Memory B cell (primary cell): ENCODE measurements at regions not wholly inside any gene's neighbourhood (a gene's known extent, or its start where the extent isn't known, plus 50 kb on each side); places are given as distances from the start of the nearest gene placed in this dataset.

Source experiments
- ATAC-seq: fragments of 150-1000 bp; cut with Tn5 transposase; 2 replicates; pipeline ENCODE4 v1.10.0; 2021; ENCODE audit warnings: low read depth, mild to moderate bottlenecking, moderate library complexity
- DNase-seq, 2 donors: peaks; one replicate each; pipeline ENCODE4 v3.0.0; 2022; ENCODE audit warnings: low spot score in 2 of 2
- H3K27ac Mint-ChIP-seq: one replicate; pipeline ENCODE4 v1.8.0; 2022; ENCODE audit warnings: mild to moderate bottlenecking, moderate library complexity, mixed read lengths
- H3K27me3 Mint-ChIP-seq: one replicate; pipeline ENCODE4 v1.8.0; 2022; ENCODE audit warnings: mixed read lengths
- H3K36me3 Mint-ChIP-seq: one replicate; pipeline ENCODE4 v1.8.0; 2022; ENCODE audit warnings: mild to moderate bottlenecking, mixed read lengths
- H3K4me1 Mint-ChIP-seq: one replicate; pipeline ENCODE4 v1.8.0; 2022; ENCODE audit warnings: mixed read lengths
- H3K4me3 Mint-ChIP-seq: one replicate; pipeline ENCODE4 v1.8.0; 2022; ENCODE audit warnings: mild to moderate bottlenecking, moderate library complexity, mixed read lengths
- H3K9me3 Mint-ChIP-seq: one replicate; pipeline ENCODE4 v1.8.0; 2022; ENCODE audit warnings: mixed read lengths

DNA sequence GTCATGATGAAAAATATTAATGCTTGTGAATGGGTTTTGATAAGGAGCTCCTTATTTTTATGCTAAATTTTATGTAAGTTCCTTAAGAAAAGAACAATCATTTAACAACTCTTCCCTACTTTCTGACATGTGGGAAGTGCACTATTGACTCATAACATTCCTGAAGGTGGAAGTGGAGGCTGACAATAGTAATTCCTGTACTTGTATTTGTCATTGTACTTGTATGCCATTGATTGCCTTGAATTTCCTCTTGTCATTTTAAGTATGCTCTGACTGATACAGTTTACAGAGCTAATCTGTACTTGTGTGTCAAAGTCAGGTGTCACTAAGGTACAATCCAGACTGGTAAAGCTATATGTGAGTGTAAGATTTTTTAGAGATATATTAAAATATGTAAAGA lies 440.0 kb downstream of the SLC16A7 start:
- Mint-ChIP-seq H3K9me3 (peaks cover 5% of the 10 kb centered on the region), H3K4me3 (no peak overlapping the region), H3K4me1 (no peaks in the 10 kb centered on the region), H3K27me3 (no peaks in the 10 kb centered on the region), H3K27ac (no peak overlapping the region), H3K36me3 (no peaks in the 10 kb centered on the region)
- ATAC-seq, result no peak
- DNase-seq, result no peak

DNA sequence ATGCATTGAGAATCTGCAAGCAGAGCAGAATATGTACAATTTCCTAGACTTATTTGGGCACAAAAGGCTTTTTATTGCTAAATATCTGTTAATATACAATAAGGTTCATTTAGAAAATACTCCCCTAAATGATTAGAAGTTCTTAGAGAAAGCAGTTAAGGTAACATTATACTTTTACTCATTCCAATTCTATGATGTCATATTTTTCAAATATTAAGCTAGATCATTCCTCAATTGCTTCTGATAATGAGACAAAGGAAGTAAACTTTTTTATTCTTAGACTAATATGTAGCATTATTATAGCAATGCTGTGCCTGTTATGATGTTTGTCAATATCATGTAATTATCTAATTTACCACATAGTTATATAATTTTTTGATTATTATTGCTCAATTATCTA lies 447.0 kb downstream of the SLC16A7 start:
- peaks cover 6% of the 10 kb centered on the region for H3K9me3 Mint-ChIP-seq
- no peaks in the 10 kb centered on the region for H3K4me1 Mint-ChIP-seq
- no peak overlapping the region for H3K4me3 Mint-ChIP-seq
- no peaks in the 10 kb centered on the region for H3K27me3 Mint-ChIP-seq
- H3K27ac Mint-ChIP-seq, result no peak overlapping the region
- ATAC-seq (no peak), DNase-seq (no peak)
- H3K36me3 Mint-ChIP-seq, result no peaks in the 10 kb centered on the region

DNA sequence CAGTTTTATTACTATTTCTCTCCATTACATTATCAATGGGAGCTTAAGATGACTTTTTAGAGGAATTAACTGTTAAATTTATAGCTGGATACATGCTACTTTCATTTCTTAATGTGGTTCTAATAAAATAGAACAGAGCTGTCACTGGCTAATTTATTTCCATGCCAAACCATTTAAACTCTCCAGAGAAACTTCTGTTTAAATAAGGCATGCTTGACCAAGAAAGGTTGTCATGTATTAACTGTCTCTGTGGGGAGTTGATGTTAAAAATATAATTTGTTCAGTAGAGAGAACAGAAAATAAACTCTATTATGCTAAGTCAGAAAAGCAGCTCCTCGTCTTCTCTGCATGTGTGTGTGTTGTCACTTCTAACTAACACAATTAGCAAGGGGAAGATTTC lies 447.4 kb downstream of the SLC16A7 start:
- H3K9me3 Mint-ChIP-seq, result peaks cover 6% of the 10 kb centered on the region
- H3K36me3 Mint-ChIP-seq, result no peaks in the 10 kb centered on the region
- no peaks in the 10 kb centered on the region for H3K27me3 Mint-ChIP-seq
- no peaks in the 10 kb centered on the region for H3K4me1 Mint-ChIP-seq
- no peak for DNase-seq
- no peak for ATAC-seq
- H3K27ac Mint-ChIP-seq, result no peak overlapping the region
- H3K4me3 Mint-ChIP-seq, result no peak overlapping the region

DNA sequence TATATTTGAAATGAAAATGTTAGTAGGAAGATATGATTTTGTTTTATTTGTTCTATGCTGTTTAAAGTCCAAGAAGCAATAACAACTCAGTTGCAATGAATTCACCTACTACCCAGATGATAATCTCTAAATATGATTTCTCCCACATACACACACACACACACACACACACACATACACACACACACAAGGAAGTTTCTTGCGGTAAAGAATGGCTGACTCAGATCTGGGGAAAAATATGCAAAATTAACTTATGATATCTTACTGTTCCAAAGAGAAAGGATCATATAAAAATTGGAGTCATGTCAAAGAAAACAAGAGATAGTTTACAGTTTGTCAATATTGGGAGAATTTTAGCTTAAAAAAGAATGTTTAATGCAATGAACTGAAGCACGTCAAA lies 456.7 kb downstream of the SLC16A7 start:
- Mint-ChIP-seq H3K4me1 (no peaks in the 10 kb centered on the region), H3K27ac (no peak overlapping the region), H3K4me3 (no peak overlapping the region), H3K36me3 (no peaks in the 10 kb centered on the region), H3K27me3 (no peaks in the 10 kb centered on the region), H3K9me3 (peaks cover 3% of the 10 kb centered on the region)
- DNase-seq, result no peak
- no peak for ATAC-seq

DNA sequence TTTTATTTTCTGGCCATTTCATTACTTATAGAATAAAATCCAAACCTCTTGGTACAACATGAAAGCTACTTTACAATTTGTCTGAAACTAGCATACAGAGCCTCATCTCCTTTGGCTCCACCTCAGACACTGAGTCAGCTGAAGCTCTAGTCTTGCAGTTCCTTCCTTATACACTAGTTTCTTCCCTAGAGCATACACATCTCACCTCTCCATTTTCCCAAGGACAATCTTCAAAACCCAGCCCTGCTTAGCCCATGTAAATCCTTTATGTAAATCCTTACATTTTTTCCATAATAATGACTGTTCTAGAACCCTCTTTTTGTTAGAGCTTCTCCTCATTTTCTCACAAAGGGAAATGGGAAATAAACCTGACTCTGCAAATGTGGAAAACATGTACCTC lies 463.4 kb downstream of the SLC16A7 start:
- no peak for DNase-seq
- no peak overlapping the region for H3K27ac Mint-ChIP-seq
- no peak for ATAC-seq
- H3K9me3 Mint-ChIP-seq, result peaks cover 3% of the 10 kb centered on the region
- no peak overlapping the region for H3K4me3 Mint-ChIP-seq
- H3K27me3 Mint-ChIP-seq, result no peaks in the 10 kb centered on the region
- H3K4me1 Mint-ChIP-seq, result no peaks in the 10 kb centered on the region
- no peaks in the 10 kb centered on the region for H3K36me3 Mint-ChIP-seq

DNA sequence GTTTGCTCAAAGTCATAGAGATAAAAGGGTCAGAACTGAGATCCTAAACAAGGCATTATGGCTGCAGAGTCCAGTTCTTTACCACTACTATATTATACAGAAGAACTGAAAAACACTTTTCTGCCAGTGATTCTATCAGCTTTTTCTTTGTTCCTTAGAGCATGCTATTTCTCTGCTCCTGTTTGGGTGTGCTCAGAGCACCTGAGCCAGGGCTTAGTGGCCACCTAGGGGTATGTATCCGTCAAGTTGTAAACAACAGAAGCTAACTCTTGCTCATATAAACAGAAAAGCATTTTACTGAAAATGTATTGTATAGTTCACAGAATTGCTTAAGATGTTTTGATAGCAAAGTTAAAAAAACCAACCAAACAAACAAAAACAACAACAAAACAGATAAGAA lies 470.8 kb downstream of the SLC16A7 start:
- Mint-ChIP-seq H3K36me3 (no peaks in the 10 kb centered on the region), H3K27me3 (no peaks in the 10 kb centered on the region), H3K9me3 (peaks cover 2% of the 10 kb centered on the region), H3K27ac (no peak overlapping the region), H3K4me3 (no peak overlapping the region), H3K4me1 (no peaks in the 10 kb centered on the region)
- ATAC-seq, result no peak
- no peak for DNase-seq

DNA sequence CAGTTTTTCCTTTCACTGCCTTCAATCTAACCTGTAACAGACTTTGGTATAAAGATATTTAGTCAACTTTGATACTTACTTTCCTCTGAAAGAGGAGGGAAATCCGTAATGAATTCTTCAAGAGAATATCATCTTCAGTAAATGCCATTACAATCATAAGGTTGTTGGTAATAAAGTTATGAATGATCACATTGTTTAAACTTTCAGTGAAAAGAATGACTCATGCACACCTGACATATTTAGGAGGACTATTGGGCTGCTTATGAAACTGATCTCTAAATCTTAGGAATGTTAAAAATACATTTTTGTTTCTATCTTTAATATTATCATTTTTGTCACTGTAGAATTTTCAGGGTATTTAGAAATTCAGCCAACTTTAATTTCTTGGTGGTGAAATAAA lies 474.7 kb downstream of the SLC16A7 start:
- DNase-seq (no peak), ATAC-seq (no peak)
- H3K4me1 Mint-ChIP-seq, result no peaks in the 10 kb centered on the region
- H3K27me3 Mint-ChIP-seq, result no peaks in the 10 kb centered on the region
- H3K36me3 Mint-ChIP-seq, result no peaks in the 10 kb centered on the region
- peaks cover 4% of the 10 kb centered on the region for H3K9me3 Mint-ChIP-seq
- no peak overlapping the region for H3K4me3 Mint-ChIP-seq
- no peak overlapping the region for H3K27ac Mint-ChIP-seq

DNA sequence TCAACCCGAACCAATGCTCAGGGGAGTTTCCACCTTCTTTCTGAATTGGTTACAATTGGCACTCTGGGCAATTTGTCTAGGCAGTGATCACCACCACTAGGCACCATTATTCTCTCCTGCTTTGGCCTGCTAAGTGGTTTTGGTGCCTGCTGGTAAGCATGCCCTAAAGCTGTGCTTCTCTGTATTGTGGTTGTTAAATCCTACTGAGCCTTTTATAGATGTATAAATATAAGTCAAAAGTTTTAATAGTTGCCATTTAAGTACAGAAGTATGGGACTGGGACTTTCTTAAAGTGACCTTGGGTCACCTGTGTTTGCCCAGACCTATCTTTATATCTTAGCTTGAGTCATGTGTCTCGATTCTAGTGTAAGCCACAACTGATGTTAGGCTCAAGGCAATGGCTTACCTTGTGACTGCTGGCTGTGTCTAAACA lies 475.9 kb downstream of the SLC16A7 start:
- Mint-ChIP-seq H3K36me3 (no peaks in the 10 kb centered on the region), H3K4me1 (no peaks in the 10 kb centered on the region), H3K4me3 (no peak overlapping the region), H3K9me3 (peaks cover 2% of the 10 kb centered on the region), H3K27me3 (no peaks in the 10 kb centered on the region), H3K27ac (no peak overlapping the region)
- DNase-seq, result no peak
- ATAC-seq, result no peak

DNA sequence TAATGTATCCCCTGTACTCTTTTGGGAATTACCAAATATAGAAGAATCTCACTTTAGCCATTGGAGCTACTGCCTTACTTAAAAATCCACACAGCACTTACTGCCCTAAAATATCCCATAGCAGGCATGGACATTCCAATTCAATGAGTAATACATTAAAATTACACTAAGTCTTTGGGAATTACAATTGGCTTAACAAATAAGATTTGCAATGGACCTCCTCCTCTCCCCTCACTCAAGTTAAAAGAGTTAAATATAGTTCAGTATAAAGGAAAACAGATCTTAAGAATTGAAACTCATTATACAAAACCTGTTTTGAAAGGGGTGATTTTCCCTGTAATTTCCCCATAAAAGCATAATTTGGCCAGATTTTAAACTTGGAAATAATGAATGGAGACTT lies 477.1 kb downstream of the SLC16A7 start:
- no peak overlapping the region for H3K27ac Mint-ChIP-seq
- no peaks in the 10 kb centered on the region for H3K27me3 Mint-ChIP-seq

DNA sequence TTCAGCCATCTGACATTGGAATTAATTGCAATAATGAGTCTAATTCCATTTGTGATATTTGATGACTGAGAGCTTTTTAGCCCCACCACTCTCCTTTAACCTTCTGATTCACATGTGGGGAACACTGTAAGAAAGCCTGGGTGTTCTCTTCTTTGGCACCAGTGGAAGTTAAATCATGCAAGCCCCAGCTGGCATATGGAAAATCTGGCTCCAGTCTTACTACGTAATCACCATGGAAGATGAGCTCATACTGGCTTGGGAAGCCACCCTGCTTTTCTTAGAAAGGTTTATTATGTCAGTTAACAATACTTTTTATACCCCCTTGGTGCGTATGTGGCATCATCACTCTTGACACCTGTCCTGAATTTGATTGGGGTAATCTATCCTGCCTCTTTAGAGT lies 479.3 kb downstream of the SLC16A7 start:
- H3K27ac Mint-ChIP-seq, result no peak overlapping the region
- no peaks in the 10 kb centered on the region for H3K36me3 Mint-ChIP-seq
- H3K4me1 Mint-ChIP-seq, result no peaks in the 10 kb centered on the region
- no peaks in the 10 kb centered on the region for H3K27me3 Mint-ChIP-seq
- H3K9me3 Mint-ChIP-seq, result peaks cover 4% of the 10 kb centered on the region
- DNase-seq (no peak), ATAC-seq (no peak)
- H3K4me3 Mint-ChIP-seq, result no peak overlapping the region

More for the DNA sequence above, 477.1 kb downstream of the SLC16A7 start:
- no peak for ATAC-seq
- Mint-ChIP-seq H3K36me3 (no peaks in the 10 kb centered on the region), H3K4me1 (no peaks in the 10 kb centered on the region), H3K4me3 (no peak overlapping the region), H3K9me3 (peaks cover 3% of the 10 kb centered on the region)
- DNase-seq, result no peak

DNA sequence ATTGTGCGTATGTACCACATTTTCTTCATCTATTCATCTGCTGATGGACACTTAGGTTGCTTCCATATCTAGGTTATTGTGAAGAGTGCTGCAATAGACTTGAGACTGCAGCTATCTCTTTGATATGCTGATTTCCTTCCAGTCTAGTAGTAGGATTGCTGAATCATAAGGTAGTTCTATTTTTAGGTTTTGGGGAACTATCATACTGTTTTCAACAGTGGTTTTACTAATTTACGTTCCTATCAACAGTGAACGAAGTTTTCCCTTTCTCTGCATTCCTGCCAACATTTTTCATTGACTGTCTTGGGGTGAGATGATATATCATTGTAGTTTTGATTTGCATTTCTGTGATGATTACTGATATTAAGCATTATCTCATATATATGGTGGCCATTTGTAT lies 482.2 kb downstream of the SLC16A7 start:
- Mint-ChIP-seq H3K9me3 (peaks cover 10% of the 10 kb centered on the region), H3K27ac (no peak overlapping the region), H3K27me3 (no peaks in the 10 kb centered on the region), H3K4me3 (no peak overlapping the region), H3K36me3 (no peaks in the 10 kb centered on the region), H3K4me1 (no peaks in the 10 kb centered on the region)
- no peak for DNase-seq
- no peak for ATAC-seq

DNA sequence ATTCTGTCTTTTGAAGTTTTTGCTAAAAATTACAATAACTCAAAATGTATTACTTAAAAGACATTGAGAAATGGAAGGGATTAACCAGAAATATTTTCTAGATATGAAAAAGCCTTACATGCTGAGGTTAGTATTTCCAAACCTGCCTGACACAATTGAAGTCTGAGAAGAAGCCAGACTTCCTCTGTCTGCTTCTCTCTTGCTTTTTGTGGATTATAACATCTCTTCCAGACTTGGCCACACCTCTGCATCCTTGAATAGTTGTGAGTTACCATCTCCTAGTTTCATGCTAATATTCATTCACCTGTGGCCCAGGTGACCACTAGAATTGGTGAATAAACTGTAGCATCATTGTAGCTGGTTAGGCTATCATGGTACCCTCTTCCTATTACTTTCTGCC lies 497.6 kb downstream of the SLC16A7 start:
- no peaks in the 10 kb centered on the region for H3K9me3 Mint-ChIP-seq
- ATAC-seq (no peak), DNase-seq (no peak)
- no peak overlapping the region for H3K4me3 Mint-ChIP-seq
- no peak overlapping the region for H3K27ac Mint-ChIP-seq
- no peaks in the 10 kb centered on the region for H3K27me3 Mint-ChIP-seq
- no peaks in the 10 kb centered on the region for H3K36me3 Mint-ChIP-seq
- H3K4me1 Mint-ChIP-seq, result no peaks in the 10 kb centered on the region

DNA sequence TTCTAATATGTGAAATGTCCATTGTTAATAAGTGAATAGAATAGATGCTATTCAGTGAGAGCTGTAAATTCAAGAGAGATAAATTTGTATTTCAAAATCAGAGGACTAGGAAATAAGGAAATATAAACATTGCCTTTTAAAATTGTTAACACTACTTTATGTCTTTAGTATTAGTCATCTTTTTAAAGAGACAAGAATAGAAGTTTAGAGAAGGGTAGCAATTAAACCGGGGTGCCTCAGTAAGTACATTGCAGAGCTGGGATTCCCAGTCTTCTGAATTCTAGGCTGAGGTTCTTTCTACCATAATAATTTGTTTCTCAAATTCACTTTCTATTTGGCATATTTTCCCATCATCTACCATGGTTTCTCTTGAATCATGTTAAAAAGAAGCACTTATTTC lies 498.6 kb downstream of the SLC16A7 start:
- Mint-ChIP-seq H3K4me1 (no peaks in the 10 kb centered on the region), H3K4me3 (no peak overlapping the region), H3K27me3 (no peaks in the 10 kb centered on the region), H3K9me3 (no peaks in the 10 kb centered on the region), H3K36me3 (no peaks in the 10 kb centered on the region), H3K27ac (no peak overlapping the region)
- no peak for DNase-seq
- no peak for ATAC-seq

DNA sequence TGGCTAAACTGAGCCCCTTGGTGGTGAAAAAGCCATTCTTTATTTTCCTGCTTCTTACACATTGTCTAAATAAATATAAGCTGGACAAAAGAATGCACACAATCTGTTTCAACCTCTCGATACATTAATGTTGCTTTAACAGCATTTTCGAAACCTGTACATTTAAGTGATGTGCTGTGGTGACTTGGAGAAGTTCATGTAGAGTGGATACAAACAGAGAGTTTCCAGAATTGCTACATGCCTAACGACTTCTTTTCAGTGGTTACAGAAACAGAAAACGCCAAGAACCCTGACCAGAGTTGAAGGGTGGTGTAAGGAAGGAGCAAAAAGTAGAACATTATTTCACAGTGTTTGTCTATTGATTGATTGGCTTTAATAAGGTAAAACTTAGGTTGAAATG lies 500.9 kb downstream of the SLC16A7 start:
- H3K4me3 Mint-ChIP-seq, result no peak overlapping the region
- H3K4me1 Mint-ChIP-seq, result no peaks in the 10 kb centered on the region
- DNase-seq (no peak), ATAC-seq (no peak)
- no peaks in the 10 kb centered on the region for H3K36me3 Mint-ChIP-seq
- no peaks in the 10 kb centered on the region for H3K27me3 Mint-ChIP-seq
- no peaks in the 10 kb centered on the region for H3K9me3 Mint-ChIP-seq
- no peak overlapping the region for H3K27ac Mint-ChIP-seq

DNA sequence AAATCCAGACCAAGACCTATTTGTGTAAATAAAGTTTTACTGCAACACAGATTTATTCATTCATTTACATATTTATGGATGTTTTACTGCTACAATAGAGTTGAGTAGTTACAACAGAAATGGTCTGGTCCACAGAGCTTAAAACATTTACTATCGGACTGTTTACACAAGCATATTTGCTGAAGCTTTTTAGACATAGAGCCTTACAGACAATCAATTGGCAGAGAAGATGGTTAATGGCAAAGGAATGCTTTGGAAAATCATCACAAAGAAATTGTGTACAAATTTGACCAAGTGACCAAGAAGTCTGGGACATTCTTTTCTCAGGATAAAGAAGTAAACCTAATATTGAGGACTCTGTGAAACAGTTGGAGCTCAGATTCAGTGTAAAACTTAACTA lies 504.3 kb downstream of the SLC16A7 start:
- ATAC-seq (no peak), DNase-seq (no peak)
- no peaks in the 10 kb centered on the region for H3K27me3 Mint-ChIP-seq
- H3K9me3 Mint-ChIP-seq, result no peaks in the 10 kb centered on the region
- no peak overlapping the region for H3K27ac Mint-ChIP-seq
- no peaks in the 10 kb centered on the region for H3K4me1 Mint-ChIP-seq
- no peaks in the 10 kb centered on the region for H3K36me3 Mint-ChIP-seq
- no peak overlapping the region for H3K4me3 Mint-ChIP-seq

DNA sequence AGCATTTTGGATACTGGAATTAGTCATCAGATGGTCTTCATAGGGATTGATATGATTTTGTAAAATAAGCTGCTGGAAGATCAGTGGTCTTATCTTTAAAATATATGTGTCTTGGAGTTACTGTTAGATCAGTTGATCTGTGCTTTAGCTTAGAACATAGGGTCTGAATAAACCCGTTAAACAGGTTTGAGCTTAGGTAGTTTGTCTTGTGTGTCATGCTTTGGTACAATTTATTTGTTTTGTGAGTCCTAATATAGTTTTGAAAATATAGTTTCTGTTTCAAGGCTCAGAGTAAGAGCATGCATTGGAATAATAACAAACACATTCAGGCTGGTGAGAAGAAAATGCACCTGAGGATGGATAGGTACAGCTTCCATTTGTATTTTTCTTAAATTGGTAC lies 505.0 kb downstream of the SLC16A7 start:
- H3K36me3 Mint-ChIP-seq, result no peaks in the 10 kb centered on the region
- H3K4me1 Mint-ChIP-seq, result no peaks in the 10 kb centered on the region
- H3K4me3 Mint-ChIP-seq, result no peak overlapping the region
- no peaks in the 10 kb centered on the region for H3K9me3 Mint-ChIP-seq
- DNase-seq (no peak), ATAC-seq (no peak)
- H3K27me3 Mint-ChIP-seq, result no peaks in the 10 kb centered on the region
- no peak overlapping the region for H3K27ac Mint-ChIP-seq
